IMR-90 (cell line): ENCODE measurements at regions not wholly inside any gene's neighbourhood (a gene's known extent, or its start where the extent isn't known, plus 50 kb on each side); places are given as distances from the start of the nearest gene placed in this dataset.

ENCODE experiments used
- ATAC-seq: fragments of 200-7000 bp; cut with Tn5 transposase; 2 replicates; pipeline ENCODE4 v1.9.1; 2020; ENCODE audit warnings: low read depth, mild to moderate bottlenecking, moderate library complexity
- BruUV-seq: library from RNA; stranded (reverse); fragments of 400-500 nt; replicated peaks from 2 replicates; lab custom pipeline; 2021; lab: Mats Ljungman, UMichigan
- CTCF ChIA-PET: fragments of 300-600 bp; formaldehyde crosslinking; extraction: SDS; loops from one replicate; lab custom pipeline; 2021; ENCODE audit warnings: antibody characterized with exemption; lab: Yijun Ruan, JAX
- POLR2A ChIA-PET: fragments of 300-600 bp; sonication (Branson Sonifier 250); formaldehyde crosslinking; loops from one replicate; lab custom pipeline; 2022; ENCODE audit warnings: antibody characterized with exemption; ENCODE audit not compliant: unreplicated experiment; lab: Charles Lee
- DNase-seq: peaks from one replicate; pipeline ENCODE4 v3.0.0; 2013
- H2AFZ ChIP-seq: replicated peaks from 2 replicates; pipeline ENCODE3; 2013; ENCODE audit warnings: low read length, mild to moderate bottlenecking; ENCODE audit not compliant: poor library complexity
- H2AK5ac ChIP-seq: 2 replicates; pipeline ENCODE4 v1.6.1; 2013; ENCODE audit warnings: low read depth, low read length, inconsistent platforms
- H2AK9ac ChIP-seq: replicated peaks from 2 replicates; pipeline ENCODE3; 2013; ENCODE audit warnings: mild to moderate bottlenecking, low read depth, low read length, moderate library complexity; ENCODE audit not compliant: poor library complexity
- H2BK120ac ChIP-seq: 2 replicates; pipeline ENCODE4 v1.6.1; 2013; ENCODE audit warnings: low read depth, low read length, inconsistent platforms
- H2BK15ac ChIP-seq: 3 replicates; pipeline ENCODE4 v1.6.1; 2013; ENCODE audit warnings: low read depth, low read length, inconsistent platforms
- H2BK20ac ChIP-seq: 2 replicates; pipeline ENCODE4 v1.6.1; 2013; ENCODE audit warnings: low read depth, mild to moderate bottlenecking, inconsistent platforms, low read length, moderate library complexity
- H2BK5ac ChIP-seq: 2 replicates; pipeline ENCODE4 v1.6.1; 2013; ENCODE audit warnings: mild to moderate bottlenecking, low read depth, low read length, inconsistent platforms; ENCODE audit not compliant: poor library complexity, severe bottlenecking
- H3K14ac ChIP-seq: replicated peaks from 2 replicates; pipeline ENCODE4 v1.6.1; 2013; ENCODE audit warnings: low read depth, low read length, inconsistent platforms
- H3K18ac ChIP-seq: 2 replicates; pipeline ENCODE4 v1.6.1; 2013; ENCODE audit warnings: low read depth, low read length, control low read depth
- H3K23ac ChIP-seq: 2 replicates; pipeline ENCODE4 v1.6.1; 2013; ENCODE audit warnings: low read depth, low read length, inconsistent platforms
- H3K27ac ChIP-seq: 2 replicates; pipeline ENCODE4 v1.5.1; 2013; ENCODE audit warnings: mild to moderate bottlenecking, control low read depth, low read length; ENCODE audit not compliant: insufficient read depth
- H3K27me3 ChIP-seq: 2 replicates; pipeline ENCODE4 v1.6.1; 2013; ENCODE audit warnings: low read length; ENCODE audit not compliant: control insufficient read depth, insufficient read depth
- H3K36me3 ChIP-seq: 2 replicates; pipeline ENCODE4 v1.6.1; 2013; ENCODE audit warnings: low read length, mixed read lengths; ENCODE audit not compliant: control insufficient read depth, insufficient read depth
- H3K4ac ChIP-seq: 2 replicates; pipeline ENCODE4 v1.6.1; 2013; ENCODE audit warnings: low read depth, low read length, inconsistent platforms
- H3K4me1 ChIP-seq: 2 replicates; pipeline ENCODE4 v1.6.1; 2013; ENCODE audit warnings: low read length, mixed read lengths; ENCODE audit not compliant: control insufficient read depth, insufficient read depth
- H3K4me2 ChIP-seq: 2 replicates; pipeline ENCODE4 v1.6.1; 2013; ENCODE audit warnings: low read depth, mild to moderate bottlenecking, control low read depth, low read length, moderate library complexity
- H3K4me3 ChIP-seq: 2 replicates; pipeline ENCODE4 v1.5.1; 2013; ENCODE audit warnings: low read depth, mild to moderate bottlenecking, control low read depth, low read length, moderate library complexity; ENCODE audit not compliant: insufficient read depth
- H3K56ac ChIP-seq: 2 replicates; pipeline ENCODE4 v1.6.1; 2013; ENCODE audit warnings: low read length, inconsistent platforms; ENCODE audit not compliant: insufficient read depth; ENCODE audit errors: extremely low read depth
- H3K79me1 ChIP-seq, 2 experiments: 2 replicates each; pipeline ENCODE4 v1.6.1; 2013; ENCODE audit warnings: low read length in 2 of 2, inconsistent platforms in 1 of 2, low read depth in 1 of 2
- H3K9ac ChIP-seq: 2 replicates; pipeline ENCODE4 v1.6.1; 2013; ENCODE audit warnings: low read depth, low read length, control low read depth
- H3K9me1 ChIP-seq: 2 replicates; pipeline ENCODE4 v1.6.1; 2013; ENCODE audit warnings: low read length, inconsistent platforms; ENCODE audit not compliant: insufficient read depth
- H3K9me3 ChIP-seq: 2 replicates; pipeline ENCODE4 v1.6.1; 2013; ENCODE audit warnings: low read length; ENCODE audit not compliant: control insufficient read depth, insufficient read depth
- H4K20me1 ChIP-seq: 2 replicates; pipeline ENCODE4 v1.6.1; 2013; ENCODE audit warnings: low read length, inconsistent platforms; ENCODE audit not compliant: insufficient read depth
- H4K5ac ChIP-seq: 2 replicates; pipeline ENCODE4 v1.6.1; 2013; ENCODE audit warnings: mild to moderate bottlenecking, low read depth, low read length, control low read depth
- H4K8ac ChIP-seq, 2 experiments: 2 replicates each; pipeline ENCODE4 v1.6.1; 2013; ENCODE audit warnings: low read depth in 2 of 2, low read length in 2 of 2, control low read depth in 1 of 2, inconsistent platforms in 1 of 2
- H4K91ac ChIP-seq: 2 replicates; pipeline ENCODE4 v1.6.1; 2013; ENCODE audit warnings: low read depth, low read length, inconsistent platforms; ENCODE audit not compliant: insufficient read depth
- RCOR1 ChIP-seq: IDR thresholded peaks from 2 replicates; pipeline ENCODE4 v1.6.1; 2012; ENCODE audit warnings: mild to moderate bottlenecking, low read length, improper control_type of control experiment; ENCODE audit not compliant: insufficient replicate concordance
- dilution Hi-C: fragments of 300-500 bp; cut with HindIII; formaldehyde crosslinking; loops from one replicate; pipeline ENCODE4 v1.14.3; 2018; ENCODE audit warnings: low sequenced_read_pairs; ENCODE audit not compliant: unreplicated experiment
- in situ Hi-C: fragments of 300-500 bp; cut with MboI; formaldehyde crosslinking; loops from 3 replicates; pipeline ENCODE4 v1.14.3; 2019; ENCODE audit warnings: low sequenced_read_pairs, inconsistent platforms, mixed read lengths
- intact Hi-C: fragments of 100-400 bp; cut with micrococcal nuclease; formaldehyde crosslinking; loops from 2 replicates; pipeline ENCODE4 v1.10.0; 2022
- TF ChIP-seq, protein P1 (sequence below): conservative IDR thresholded peaks from 2 replicates; pipeline ENCODE4 v1.5.1; 2012; ENCODE audit warnings: mild to moderate bottlenecking, low read depth, low read length, improper control_type of control experiment

DNA sequence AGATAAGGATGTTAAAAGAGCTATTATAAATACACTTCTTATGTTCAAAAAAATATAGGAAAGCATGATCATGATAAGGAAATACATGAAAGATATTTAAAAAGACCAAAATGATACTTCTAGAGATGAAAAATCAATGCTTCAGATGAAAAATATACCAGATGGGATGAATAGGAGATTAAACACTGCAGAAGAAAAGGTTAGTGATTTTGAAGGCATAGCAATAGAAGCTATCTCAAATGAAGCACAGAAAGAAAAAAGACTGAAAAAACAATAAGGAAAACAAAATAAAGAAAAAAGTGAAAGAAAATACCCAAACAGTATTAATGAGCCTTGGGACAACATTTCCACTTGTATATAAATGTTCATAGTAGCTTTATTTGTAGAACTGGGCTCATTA is 80.7 kb upstream of the LEF1 start:
- Histone ChIP-seq H3K4me1 (no peaks in the 10 kb centered on the region), H2BK15ac (no peak overlapping the region), H3K9ac (no peak overlapping the region), H4K91ac (no peak overlapping the region), H3K14ac (no peak overlapping the region), H3K9me3 (no peaks in the 10 kb centered on the region), H3K9me1 (no peaks in the 10 kb centered on the region), H3K4me3 (no peak overlapping the region), H2AK5ac (no peak overlapping the region), H3K79me1 (no peaks in the 10 kb centered on the region), H3K4me2 (no peak overlapping the region), H3K27me3 (no peaks in the 10 kb centered on the region), H4K5ac (no peak overlapping the region), H3K18ac (no peak overlapping the region), H2BK120ac (no peak overlapping the region), H2BK20ac (no peak overlapping the region), H3K4ac (no peak overlapping the region), H3K27ac (no peak overlapping the region), H3K23ac (no peak overlapping the region), H3K36me3 (no peaks in the 10 kb centered on the region), H2BK5ac (no peak overlapping the region), H4K8ac (no peak overlapping the region), H2AFZ (no peak overlapping the region), H4K20me1 (no peaks in the 10 kb centered on the region), H2AK9ac (no peak overlapping the region), H3K56ac (no peak overlapping the region)
- BruUV-seq, result no TSS peak
- ChIA-PET CTCF (interaction anchor here (1.6 kb wide), 1 partner anchor 13 kb away, joined by 4 read pairs; no protein-coding TSS in a partner anchor), POLR2A (no interaction called here)
- intact Hi-C loops, result no loop called here
- ATAC-seq (no peak), DNase-seq (no peak)
- TF ChIP-seq RCOR1, result no peak
- TF ChIP-seq, protein P1, sequence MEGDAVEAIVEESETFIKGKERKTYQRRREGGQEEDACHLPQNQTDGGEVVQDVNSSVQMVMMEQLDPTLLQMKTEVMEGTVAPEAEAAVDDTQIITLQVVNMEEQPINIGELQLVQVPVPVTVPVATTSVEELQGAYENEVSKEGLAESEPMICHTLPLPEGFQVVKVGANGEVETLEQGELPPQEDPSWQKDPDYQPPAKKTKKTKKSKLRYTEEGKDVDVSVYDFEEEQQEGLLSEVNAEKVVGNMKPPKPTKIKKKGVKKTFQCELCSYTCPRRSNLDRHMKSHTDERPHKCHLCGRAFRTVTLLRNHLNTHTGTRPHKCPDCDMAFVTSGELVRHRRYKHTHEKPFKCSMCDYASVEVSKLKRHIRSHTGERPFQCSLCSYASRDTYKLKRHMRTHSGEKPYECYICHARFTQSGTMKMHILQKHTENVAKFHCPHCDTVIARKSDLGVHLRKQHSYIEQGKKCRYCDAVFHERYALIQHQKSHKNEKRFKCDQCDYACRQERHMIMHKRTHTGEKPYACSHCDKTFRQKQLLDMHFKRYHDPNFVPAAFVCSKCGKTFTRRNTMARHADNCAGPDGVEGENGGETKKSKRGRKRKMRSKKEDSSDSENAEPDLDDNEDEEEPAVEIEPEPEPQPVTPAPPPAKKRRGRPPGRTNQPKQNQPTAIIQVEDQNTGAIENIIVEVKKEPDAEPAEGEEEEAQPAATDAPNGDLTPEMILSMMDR, result no peak
- dilution Hi-C loops, result no loop called here
- in situ Hi-C loops, result no loop called here
